ENCODE measurements at regions not wholly inside any gene's neighbourhood (a gene's known extent, or its start where the extent isn't known, plus 50 kb on each side); places are given as distances from the start of the nearest gene placed in this dataset.

DNA sequence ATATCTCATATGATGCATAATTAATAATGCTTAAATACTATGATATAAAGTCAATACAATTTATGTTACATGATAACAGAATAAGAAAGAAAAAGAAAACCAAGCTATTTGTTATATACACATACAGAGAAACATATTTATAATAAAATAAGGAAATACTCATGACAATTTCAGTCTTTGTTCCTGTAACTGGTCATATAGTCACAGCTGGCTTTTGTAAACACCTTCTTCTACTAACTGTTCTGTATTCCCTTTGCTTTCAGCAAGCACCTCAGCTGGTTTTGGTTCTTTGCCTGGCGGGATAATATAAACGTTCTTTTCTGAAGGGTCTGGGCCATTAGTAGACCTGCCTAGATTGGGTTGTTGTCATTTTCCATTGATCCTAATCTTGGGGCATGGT lies 158.5 kb downstream of the COPS8 start:
- no peak for DNase-seq (ENCODE audit: low read depth, low spot score)

DNA sequence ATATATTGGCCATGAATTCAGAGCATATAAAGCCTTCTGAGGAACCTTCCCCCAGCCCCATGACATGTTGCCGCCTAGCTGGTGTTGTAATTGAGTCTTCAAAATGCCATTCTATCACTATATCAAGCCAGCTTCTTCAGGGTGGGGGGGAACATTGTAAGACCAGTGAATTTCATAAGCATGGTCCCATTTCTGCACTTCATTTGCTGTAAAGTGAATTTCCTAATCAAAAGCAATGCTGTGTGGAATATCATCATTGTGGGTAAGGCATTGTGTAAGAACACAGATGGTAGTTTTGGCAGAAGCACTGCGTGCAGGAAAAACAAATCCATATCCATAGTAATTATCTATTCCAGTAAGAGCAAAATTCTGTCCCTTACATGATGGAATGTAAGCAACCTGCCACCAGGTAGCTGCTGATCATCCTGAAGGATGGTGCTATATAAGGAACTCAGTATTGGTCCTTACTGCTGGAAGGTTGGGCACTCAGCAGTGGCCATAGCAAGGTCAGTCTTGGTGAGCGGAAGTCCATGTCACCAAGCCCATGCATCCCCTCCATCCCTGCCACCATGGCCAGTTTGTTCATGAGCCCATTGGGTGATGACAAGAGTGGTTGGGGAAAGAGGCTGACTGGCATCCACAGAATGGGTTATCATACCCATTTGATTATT lies 159.4 kb downstream of the COPS8 start:
- no peak for DNase-seq (ENCODE audit: low read depth, low spot score)

DNA sequence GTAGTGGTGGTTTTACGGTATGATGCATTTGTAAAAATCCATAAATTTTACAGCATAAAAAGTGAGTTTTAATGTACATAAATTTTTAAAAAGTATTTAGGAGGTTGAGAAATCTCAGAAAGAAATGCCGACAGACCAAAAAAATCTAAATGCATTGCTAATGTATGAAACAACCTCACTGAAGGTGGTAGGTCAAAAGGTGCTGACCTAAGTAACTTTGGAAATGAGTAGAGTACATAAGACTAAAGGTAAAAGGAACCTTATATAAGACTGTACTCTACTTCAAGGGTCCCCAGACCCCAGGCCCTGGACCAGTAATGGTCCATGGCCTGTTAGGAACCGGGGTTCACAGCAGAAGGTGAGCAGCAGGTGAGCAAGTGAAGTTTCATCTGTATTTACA lies 163.4 kb downstream of the COL6A3 start:
- DNase-seq (ENCODE audit: low read depth, low spot score) = no peak

DNA sequence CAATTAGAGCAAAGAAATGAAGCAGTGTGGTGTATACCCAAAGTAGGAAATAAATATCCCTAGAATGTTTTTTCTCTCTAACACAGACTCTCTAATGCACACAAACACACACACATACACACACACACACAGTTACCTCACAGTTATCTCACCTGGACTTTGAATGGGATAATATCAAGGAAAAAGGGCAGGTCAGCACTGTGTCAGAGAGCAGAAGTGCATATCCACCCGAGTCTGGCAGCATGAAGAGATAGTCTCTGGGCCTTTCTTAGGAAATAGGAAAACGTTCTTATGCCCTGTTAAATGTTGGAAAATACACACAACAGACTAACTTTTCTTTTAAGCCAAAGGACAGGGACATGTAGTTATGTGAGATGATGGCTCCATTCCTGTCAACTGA lies 162.0 kb downstream of the COL6A3 start:
- no peak for DNase-seq (ENCODE audit: low read depth, low spot score)

DNA sequence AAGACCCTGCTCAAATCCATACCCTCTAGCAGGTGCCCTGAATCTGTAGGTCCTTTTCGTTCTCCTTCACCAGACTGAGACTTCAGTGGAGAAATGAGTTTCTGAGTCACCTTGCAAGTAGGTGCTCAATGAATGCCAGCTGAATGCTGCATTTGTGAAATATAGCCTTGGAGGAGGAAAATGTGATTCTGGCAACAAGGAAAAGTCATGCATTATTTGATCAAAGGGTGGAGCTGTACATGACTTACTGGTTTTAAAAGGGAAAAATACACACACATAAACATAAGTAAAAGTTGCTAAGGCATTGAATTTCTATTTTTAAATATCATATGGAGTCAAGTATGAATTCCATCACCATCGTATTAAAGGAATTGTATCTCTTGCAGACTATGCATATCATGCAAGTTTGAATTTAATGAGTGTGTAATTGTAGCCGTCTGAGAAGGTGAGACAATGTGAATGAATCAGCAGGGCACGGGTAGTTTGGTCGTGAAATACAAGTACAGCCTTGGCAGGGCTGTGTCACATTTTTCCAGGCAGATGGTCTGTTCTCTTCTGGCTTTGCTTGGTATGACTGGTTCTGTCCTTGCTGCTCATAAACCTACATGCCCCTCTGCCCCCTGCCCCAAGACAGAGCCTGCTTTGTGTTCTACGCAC lies 160.8 kb downstream of the COL6A3 start:
- DNase-seq (ENCODE audit: low read depth, low spot score) = no peak

DNA sequence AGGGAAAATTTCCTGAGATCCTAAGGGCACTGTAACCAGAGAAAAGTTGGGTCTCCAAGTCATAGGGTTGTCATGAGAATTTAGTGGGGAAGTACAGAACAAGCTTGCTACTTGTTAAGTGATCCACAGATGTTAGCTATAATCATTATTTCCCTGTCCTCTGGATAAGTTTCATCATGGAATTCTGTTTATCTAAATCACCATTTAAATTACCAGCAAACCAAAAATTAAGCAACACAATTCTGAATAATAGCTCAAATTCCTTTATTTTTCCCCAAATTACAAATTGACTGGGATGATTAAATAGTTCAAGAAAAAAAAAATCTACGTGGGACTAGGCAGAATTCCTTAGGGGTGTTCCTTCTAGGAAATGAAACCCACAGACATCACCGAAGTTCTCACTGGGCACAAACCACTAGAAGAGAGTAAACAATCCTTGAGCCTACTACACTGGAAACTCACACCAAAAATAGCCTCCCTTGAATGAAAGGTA lies 159.5 kb downstream of the COL6A3 start:
- DNase-seq (ENCODE audit: low read depth, low spot score) = no peak

DNA sequence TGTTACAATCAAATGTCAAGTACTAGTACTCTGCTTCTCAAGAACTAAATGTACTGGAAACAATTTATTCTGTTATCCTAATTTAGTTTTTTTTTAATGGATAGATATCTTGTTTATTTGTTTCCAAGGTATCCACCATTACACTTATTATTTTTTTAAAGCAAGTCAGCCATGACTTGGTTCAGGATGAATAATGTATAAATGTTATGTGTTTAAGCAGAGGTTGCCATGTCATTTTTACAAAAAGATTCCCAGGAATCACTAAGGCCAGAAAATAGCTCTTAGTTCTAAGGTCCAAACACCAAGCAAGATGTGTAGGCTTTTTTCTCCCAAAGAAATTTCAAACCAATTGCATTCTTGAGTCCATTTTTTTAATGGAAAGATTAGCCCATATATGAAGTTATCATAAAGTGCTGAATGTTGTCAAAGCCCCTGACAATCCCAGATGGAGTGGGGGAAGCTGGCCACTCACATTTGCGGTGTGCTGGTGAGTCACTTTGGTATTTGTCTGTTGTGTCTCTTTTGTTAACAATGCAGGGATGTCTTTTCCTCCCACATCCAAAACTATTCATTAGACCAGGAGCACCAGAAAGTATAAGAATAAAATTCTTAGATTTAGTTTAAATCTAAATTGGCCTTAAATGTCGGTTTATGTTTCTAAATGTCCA lies 158.9 kb downstream of the COL6A3 start:
- DNase-seq (ENCODE audit: low read depth, low spot score) = no peak

DNA sequence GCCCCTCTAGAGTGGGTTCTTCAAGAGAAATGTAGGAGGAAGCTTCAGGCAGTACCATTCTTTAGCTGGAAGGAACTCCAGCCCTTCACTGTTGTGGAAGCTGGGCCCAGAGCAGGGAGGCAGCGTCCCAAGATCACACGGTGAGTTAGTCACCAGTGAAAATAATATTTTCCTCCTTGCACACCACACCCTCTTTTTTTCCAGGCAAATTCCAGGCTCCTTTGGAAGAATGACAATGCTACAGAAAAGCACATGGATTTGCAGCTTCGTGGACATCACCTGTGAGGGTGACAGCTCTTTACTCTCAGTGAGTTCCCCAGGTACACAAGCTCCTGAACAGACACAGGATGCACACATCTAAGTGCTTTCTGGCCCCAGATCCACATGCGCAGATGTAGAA lies 157.1 kb downstream of the COL6A3 start:
- no peak for DNase-seq (ENCODE audit: low read depth, low spot score)

DNA sequence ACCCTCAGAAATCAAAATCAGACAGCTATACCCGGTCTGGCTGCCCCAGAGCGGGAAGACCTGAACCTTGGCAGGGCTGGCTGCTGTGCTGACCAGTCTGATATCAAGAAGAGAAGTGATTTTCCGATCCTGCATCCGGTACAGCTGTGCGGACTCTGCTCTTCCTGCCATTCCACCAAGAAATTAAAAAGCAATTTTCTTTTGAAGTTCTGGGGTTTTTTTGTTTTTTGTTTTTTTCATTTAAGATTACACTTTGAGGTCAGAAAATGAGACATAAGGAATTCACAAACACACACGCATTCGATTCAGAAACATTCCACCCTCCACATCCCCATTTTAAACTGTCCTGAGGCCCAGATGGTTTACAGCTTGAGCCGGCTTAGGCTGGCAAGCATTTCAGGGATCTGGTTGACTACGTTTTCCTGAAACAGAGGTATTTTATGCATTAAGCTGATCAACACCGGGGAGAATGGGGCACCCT lies 156.5 kb downstream of the COL6A3 start:
- no peak for DNase-seq (ENCODE audit: low read depth, low spot score)

DNA sequence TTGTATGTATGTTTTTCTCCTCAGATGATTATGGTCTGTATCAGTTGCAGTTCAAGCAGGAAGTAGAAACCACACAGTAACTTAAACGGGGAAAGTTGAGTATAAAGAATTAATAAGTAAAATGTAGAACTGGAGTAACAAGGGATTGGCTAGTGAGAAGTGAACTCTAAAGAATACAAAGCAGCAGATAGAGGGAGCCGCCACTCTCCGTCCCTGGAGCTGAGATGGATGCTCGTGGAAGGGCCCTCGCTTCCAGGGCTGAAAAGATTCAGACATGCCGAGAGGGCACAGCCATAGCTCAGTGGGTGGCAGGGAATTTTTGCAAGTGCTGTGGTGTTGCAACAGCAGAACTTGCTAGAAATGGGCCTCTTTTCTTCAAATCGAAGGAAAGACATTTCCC lies 155.8 kb downstream of the COL6A3 start:
- DNase-seq (ENCODE audit: low read depth, low spot score) = peak; percentile 9

DNA sequence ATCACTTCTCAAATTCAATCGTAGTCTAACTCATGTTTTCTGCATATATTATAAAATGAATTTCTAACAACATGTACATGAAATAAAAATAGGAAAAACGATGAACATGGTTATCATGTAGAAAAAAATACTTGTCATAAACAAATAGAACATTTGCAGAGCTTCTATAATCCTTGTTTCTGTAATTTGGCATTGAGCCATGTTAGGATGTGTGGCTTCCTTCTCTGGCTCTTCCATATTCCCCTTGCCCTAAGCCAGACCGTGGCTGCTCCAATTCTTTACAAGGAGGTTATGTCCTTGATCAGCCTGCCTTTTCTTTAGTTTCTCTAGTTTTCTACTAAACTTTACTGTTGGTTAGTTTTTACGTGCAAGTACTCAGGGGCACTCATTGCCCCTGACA lies 155.3 kb downstream of the COL6A3 start:
- no peak for DNase-seq (ENCODE audit: low read depth, low spot score)

DNA sequence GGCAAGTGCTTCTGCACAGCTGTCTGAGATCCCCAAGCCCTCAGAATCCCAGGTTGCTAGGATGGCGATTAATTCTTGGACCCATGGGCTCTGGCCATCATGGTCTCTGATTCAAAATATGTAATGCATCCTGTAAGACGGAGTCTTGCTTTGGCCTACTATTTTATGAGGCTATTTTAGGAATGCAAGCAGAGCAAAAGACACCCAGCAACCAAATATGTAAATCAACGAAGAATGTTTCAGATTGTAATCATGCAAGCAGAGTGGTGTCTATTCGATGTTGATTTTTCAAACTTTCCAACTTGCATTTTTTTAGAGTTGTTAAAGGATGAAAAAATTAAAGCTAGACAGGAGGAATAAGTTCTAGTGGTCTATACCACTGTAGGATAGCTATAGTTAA lies 154.8 kb downstream of the COL6A3 start:
- no peak for DNase-seq (ENCODE audit: low read depth, low spot score)

DNA sequence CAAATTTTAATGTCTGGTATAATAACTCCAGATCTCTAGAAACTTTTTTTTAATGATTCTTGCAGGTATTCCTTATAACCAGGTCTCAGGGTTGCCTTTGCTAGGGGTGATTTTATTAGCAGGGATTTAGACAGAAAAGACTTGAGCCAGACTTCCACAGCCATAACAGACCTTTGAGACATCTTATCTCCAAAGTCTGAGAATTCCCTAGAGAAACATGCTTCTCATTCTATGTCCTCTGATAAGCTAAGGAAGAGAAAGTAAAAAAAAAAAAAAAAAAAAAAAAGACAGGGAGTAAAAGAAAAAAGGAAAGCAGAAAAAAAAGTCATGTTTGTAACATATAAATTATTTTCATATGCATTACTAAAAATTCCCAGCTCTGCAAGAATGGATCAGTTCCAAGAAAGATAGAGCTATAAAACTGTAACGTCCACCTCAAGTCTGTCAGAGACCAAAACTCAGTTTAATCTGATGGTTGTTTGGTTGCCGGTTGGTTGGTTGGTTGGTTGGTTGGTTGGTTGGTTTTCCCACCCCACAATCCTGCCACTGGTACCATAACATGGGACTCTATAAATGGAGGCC lies 153.8 kb downstream of the COL6A3 start:
- DNase-seq (ENCODE audit: low read depth, low spot score) = no peak

DNA sequence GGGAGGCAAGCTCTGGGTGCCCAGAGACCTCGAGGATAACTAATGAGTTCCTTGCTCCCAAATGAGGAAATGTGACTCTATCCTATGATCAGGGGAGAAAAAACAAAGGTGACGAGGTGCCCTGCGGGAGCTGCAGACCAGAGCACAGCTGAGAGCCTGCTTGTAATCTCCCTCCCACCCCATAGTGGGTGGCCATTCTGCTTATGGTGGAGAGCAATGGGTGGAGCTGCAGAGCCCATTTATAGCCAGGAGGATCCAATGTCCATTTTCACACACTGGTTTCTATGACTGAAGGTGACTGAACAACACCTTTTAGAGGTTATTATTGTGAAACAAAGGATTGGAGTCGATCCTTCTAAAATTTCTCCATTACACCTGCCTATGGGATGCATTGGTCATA lies 153.3 kb downstream of the COL6A3 start:
- DNase-seq (ENCODE audit: low read depth, low spot score) = no peak

DNA sequence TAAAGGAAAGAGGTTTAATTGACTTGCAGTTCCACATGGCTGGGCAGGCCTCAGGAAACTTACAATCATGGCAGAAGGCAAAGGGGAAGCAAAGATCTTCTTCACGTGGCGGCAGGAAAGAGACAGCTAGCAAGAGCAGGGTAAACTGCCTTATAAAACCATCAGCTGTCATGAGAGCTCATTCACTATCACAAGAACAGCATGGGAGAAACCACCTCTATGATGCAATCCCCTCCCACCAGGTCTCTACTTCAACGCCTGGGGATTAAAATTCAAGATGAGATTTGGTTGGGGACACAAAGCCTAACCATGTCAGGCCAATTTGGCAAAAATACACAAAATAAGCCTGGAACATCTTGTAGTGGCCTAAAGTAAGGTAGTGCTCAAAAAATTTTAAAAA lies 152.6 kb downstream of the COL6A3 start:
- DNase-seq (ENCODE audit: low read depth, low spot score) = no peak

DNA sequence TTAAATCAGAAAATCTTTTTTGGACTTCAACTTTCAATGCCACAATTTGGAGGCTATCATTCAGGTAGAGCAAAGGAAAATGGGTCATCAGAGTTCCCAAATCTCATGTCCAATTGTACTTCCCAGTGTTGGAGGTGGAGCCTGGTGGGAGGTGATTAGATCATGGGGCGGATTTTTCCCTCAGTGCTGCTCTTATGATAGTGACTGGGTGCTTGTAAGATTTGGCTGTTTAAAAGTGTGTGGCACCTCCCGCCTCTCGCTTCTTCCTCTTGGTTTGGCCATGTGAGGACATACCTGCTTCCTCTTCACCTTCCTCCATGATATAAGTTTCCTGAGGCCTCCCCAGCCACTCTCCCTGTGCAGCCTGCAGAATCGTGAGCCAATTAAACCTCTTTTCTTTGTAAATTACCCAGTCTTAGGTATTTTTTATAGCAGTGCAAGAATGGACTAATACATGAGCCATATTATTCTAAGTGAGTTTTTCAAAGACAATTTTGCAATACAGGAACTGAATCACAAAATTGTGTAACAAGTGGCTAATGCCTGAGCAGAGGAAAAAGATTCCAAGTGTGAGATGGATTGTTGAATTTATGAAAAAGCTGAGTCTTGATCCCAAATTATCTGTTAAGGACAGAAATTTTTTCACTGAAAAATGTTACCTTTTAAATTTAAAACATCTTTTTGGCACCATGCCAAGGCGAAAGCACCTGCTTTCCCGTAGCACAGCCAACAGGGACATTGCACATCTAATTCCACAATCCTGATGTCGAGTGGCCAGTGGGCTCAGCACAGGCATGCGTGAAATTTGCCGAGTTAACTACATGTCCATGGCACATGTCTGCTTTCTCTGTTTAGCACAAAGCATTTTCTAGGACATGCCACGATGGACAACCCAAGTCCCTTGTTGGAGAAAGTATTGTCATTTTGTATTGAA lies 150.9 kb downstream of the COL6A3 start:
- DNase-seq (ENCODE audit: low read depth, low spot score) = no peak

DNA sequence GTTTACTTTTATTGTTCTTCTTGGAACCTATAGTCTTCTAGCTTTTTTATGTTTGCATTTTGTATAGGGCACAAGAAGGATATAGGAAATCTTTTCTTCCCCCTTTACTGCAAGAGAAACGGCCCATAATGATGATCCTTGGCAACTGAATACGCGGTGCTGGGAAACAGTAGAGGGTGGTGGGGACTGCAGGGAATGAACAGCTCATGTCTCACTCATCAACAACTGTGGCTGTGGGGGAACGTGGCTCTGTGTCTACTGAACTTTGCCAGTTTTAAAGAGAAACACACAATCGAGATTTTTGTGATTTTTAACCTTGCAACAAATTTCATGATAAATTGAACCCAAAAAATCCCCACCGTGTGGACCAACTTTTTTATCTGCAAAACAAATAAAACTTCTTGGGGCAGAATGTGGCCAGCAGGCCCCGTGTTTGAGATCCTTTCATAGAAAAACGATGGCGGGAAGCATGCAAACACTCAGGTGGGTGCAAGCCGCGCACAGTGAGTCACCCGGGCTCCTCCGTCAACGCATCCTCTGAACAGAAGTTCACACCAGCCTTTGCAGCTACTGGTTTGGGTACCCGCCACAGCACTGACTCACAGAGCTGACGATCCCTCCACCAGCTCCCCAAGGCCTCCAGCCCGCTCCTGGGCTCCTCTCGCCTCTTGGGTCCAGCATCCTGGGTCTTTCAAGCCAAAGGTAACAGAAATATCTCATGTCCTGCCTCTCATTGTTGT lies 149.3 kb downstream of the COL6A3 start:
- DNase-seq (ENCODE audit: low read depth, low spot score) = no peak

DNA sequence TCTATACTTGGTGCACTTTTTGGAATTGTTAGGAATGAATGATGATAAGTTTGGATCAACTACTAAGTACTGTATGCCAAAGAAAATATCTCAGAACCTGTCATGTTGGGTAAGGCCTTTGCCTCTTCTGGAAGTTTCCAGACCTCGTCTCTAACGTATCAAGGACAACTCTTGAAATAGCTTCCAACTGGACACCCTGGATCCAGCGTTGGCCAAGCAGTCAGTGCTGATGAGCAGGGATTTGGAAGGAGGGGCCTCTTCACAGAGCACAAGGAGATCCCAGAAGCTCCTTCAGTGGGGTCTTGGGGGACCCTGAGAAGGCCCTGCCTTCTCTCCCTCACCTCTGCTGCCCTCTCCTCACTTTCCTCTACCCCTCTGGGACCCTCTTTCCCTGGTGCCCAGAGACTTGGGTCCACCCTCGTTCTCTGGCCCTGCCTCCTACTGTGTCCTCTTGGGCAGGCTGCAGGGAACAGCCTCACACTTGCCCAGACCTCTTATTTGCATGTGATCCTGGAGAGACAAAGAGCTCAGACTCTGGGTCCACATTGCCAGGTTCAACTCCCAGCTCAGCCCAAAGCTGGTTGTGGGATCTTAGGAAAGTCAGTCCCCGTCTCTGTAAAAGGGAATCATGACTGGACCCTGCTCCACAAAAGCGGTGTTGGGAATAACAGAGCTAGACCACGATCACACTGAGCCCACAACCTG lies 145.8 kb downstream of the COL6A3 start:
- DNase-seq (ENCODE audit: low read depth, low spot score) = no peak

DNA sequence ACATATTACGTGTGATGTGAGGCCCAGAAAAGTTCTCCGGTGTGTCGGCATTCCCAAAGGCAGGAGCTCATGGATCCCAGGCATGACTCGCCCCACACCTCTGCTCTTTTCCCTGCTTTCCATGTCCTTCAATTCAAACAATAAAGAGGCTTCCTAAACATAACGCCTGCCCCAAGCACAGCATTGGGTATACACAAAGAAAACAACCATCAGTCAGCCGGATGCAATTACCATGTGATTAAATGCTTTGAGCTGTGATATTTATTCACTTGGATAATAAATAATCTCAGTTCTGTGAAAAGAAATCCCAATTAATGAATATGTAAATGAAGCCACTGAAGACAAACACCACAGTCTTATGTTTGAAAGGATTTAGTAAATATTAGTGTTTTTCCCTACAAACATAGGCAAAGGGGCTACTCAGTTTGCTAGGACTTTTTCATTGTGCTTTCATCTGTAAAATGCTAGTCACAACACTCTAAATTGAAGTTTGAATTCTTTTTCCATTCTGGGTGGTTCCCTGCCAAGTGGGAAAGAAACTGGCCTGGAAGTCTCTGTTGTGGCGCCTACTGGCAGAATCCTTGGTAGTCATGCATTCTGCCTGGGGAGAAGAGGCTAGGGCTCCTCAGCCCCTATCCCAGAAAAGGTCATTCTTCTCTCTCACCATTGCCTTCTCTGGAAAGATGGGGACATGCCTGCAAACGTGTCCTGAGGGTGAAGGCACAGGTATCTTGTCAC lies 144.7 kb downstream of the COL6A3 start:
- DNase-seq (ENCODE audit: low read depth, low spot score) = no peak
